A549 (cell line): ENCODE measurements at regions not wholly inside any gene's neighbourhood (a gene's known extent, or its start where the extent isn't known, plus 50 kb on each side); places are given as distances from the start of the nearest gene placed in this dataset.

Experiments used
- ATAC-seq, 2 experiments: fragments of 200-7000 bp in 1 of 2; fragments of >200 bp in 1 of 2; cut with Nextera tagmentation in 1 of 2; cut with Tn5 transposase in 1 of 2; 3 replicates each; pipeline versions ENCODE4 v1.8.0 to v1.9.1; 2018 to 2020; ENCODE audit warnings: mild to moderate bottlenecking in 1 of 2, moderate library complexity in 1 of 2
- CTCF ChIA-PET: fragments of 300-600 bp; sonication (Branson Sonifier 250); formaldehyde crosslinking; extraction: SDS; loops from one replicate; lab custom pipeline; 2021; ENCODE audit warnings: antibody characterized with exemption, inconsistent platforms; lab: Yijun Ruan, JAX
- POLR2A ChIA-PET: fragments of 350-600 bp; formaldehyde crosslinking; extraction: SDS; loops from one replicate; lab custom pipeline; 2021; ENCODE audit warnings: antibody characterized with exemption, inconsistent platforms; lab: Yijun Ruan, JAX
- DNase-seq, 2 experiments: peaks; one replicate each; pipeline versions ENCODE4 v3.0.0 to v3.0.0-alpha.2; 2011 to 2016; ENCODE audit warnings: low read depth in 1 of 2, low spot score in 1 of 2
- FAIRE-seq: peaks from 2 replicates; lab custom pipeline; 2011; peaks lifted over from hg19 to GRCh38; lab: Jason Lieb, UNC
- H3K27ac ChIP-seq, 2 experiments: fragments of >200 bp; sonication (Bioruptor Twin); formaldehyde crosslinking; 3 replicates each; pipeline ENCODE4 v1.5.1; 2016 to 2017
- H3K4me1 ChIP-seq: fragments of >200 bp; sonication (Bioruptor Twin); formaldehyde crosslinking; 3 replicates; pipeline ENCODE4 v1.6.1; 2016
- H3K4me2 ChIP-seq: fragments of >200 bp; sonication (Bioruptor Twin); formaldehyde crosslinking; 3 replicates; pipeline ENCODE4 v1.6.1; 2016
- H3K4me3 ChIP-seq: fragments of >200 bp; sonication (Bioruptor Twin); formaldehyde crosslinking; 3 replicates; pipeline ENCODE4 v1.5.1; 2016
- H3K9me3 ChIP-seq: fragments of >200 bp; sonication (Bioruptor Twin); formaldehyde crosslinking; 3 replicates; pipeline ENCODE4 v1.6.1; 2016
- CBX8 ChIP-seq: fragments of 200-600 bp; sonication (generic); IDR thresholded peaks from 2 replicates; pipeline ENCODE4 v1.6.1; 2016
- EHMT2 ChIP-seq: fragments of 200-600 bp; sonication (generic); IDR thresholded peaks from 2 replicates; pipeline ENCODE4 v1.6.1; 2016; ENCODE audit warnings: antibody characterized with exemption, low read depth, mild to moderate bottlenecking, moderate library complexity
- GATA3 ChIP-seq: IDR thresholded peaks from 2 replicates; pipeline ENCODE4 v1.6.1; 2012; ENCODE audit warnings: borderline replicate concordance
- HES2 ChIP-seq: fragments of >200 bp; sonication (Bioruptor Twin); formaldehyde crosslinking; IDR thresholded peaks from 2 replicates; pipeline ENCODE4 v1.6.1; 2016
- HEYL ChIP-seq: fragments of 250-450 bp; sonication (Bioruptor Pico); IDR thresholded peaks from 2 replicates; pipeline ENCODE4 v1.8.0; 2021; ENCODE audit warnings: mild to moderate bottlenecking, moderate library complexity
- HOXA7 ChIP-seq: fragments of 250-450 bp; sonication (Bioruptor Pico); IDR thresholded peaks from 2 replicates; pipeline ENCODE4 v1.5.0; 2020; ENCODE audit warnings: mild to moderate bottlenecking, moderate library complexity
- HOXB13 ChIP-seq: fragments of 250-450 bp; sonication (Bioruptor Pico); IDR thresholded peaks from 2 replicates; pipeline ENCODE4 v1.5.0; 2020; ENCODE audit warnings: low read depth, mild to moderate bottlenecking, moderate library complexity
- HOXB5 ChIP-seq: fragments of 250-450 bp; sonication (Bioruptor Pico); IDR thresholded peaks from 2 replicates; pipeline ENCODE4 v1.5.0; 2020; ENCODE audit warnings: mild to moderate bottlenecking, moderate library complexity
- JUNB ChIP-seq: fragments of >200 bp; sonication (Bioruptor Twin); formaldehyde crosslinking; IDR thresholded peaks from 2 replicates; pipeline ENCODE4 v1.6.1; 2016
- KDM5A ChIP-seq: fragments of 200-600 bp; sonication (generic); IDR thresholded peaks from 2 replicates; pipeline ENCODE4 v1.6.1; 2016; ENCODE audit warnings: antibody characterized with exemption, mild to moderate bottlenecking
- MYC ChIP-seq: IDR thresholded peaks from 2 replicates; pipeline ENCODE4 v1.6.1; 2012; ENCODE audit warnings: mild to moderate bottlenecking, inconsistent platforms, low read length, improper control_type of control experiment, borderline replicate concordance
- NFE2L2 ChIP-seq: fragments of 150-350 bp; conservative IDR thresholded peaks from 2 replicates; pipeline ENCODE4 v1.6.1; 2014; ENCODE audit warnings: low read length
- NPAS2 ChIP-seq: fragments of 250-450 bp; sonication (Bioruptor Pico); IDR thresholded peaks from 2 replicates; pipeline ENCODE4 v1.8.0; 2022; ENCODE audit warnings: mild to moderate bottlenecking, moderate library complexity, borderline replicate concordance
- NR3C1 ChIP-seq: fragments of >200 bp; sonication (Bioruptor Twin); formaldehyde crosslinking; IDR thresholded peaks from 3 replicates; pipeline ENCODE4 v1.6.1; 2017
- RCOR1 ChIP-seq: fragments of 150-350 bp; IDR thresholded peaks from 2 replicates; pipeline ENCODE4 v1.6.1; 2014; ENCODE audit warnings: antibody characterized with exemption, low read length, low read depth
- RFX5 ChIP-seq: fragments of 450-650 bp; IDR thresholded peaks from 2 replicates; pipeline ENCODE4 v1.7.1; 2014; ENCODE audit warnings: antibody characterized with exemption, mild to moderate bottlenecking, moderate library complexity
- TFCP2L1 ChIP-seq: fragments of 250-450 bp; sonication (Bioruptor Pico); IDR thresholded peaks from 2 replicates; pipeline ENCODE4 v1.5.0; 2021; ENCODE audit warnings: mild to moderate bottlenecking
- USF2 ChIP-seq: fragments of 450-650 bp; IDR thresholded peaks from 2 replicates; pipeline ENCODE4 v1.6.1; 2014; ENCODE audit warnings: antibody characterized with exemption
- ZC3H11A ChIP-seq: fragments of 450-650 bp; IDR thresholded peaks from 2 replicates; pipeline ENCODE4 v1.6.1; 2014; ENCODE audit warnings: antibody characterized with exemption, mild to moderate bottlenecking
- ZFP36 ChIP-seq: fragments of 450-650 bp; IDR thresholded peaks from 2 replicates; pipeline ENCODE4 v1.6.1; 2014; ENCODE audit warnings: borderline replicate concordance; ENCODE audit not compliant: partially characterized antibody
- ZNF302 ChIP-seq: fragments of 250-450 bp; sonication (Bioruptor Pico); IDR thresholded peaks from 2 replicates; pipeline ENCODE4 v1.9.0; 2021; ENCODE audit warnings: inconsistent platforms, mild to moderate bottlenecking, moderate library complexity
- ZSCAN20 ChIP-seq: fragments of 250-450 bp; sonication (Bioruptor Pico); IDR thresholded peaks from 2 replicates; pipeline ENCODE4 v1.8.0; 2022; ENCODE audit warnings: mild to moderate bottlenecking, moderate library complexity
- WGBS: methylation state at CpG from one replicate; pipeline ENCODE4 v1.1.6; 2017; ENCODE audit errors: missing lambda C conversion rate; 5-methylcytosine and 5-hydroxymethylcytosine counted together
- TF ChIP-seq, protein P1 (sequence below): fragments of >200 bp; sonication (Bioruptor Twin); formaldehyde crosslinking; IDR thresholded peaks from 3 replicates; pipeline ENCODE4 v1.6.1; 2016
- TF ChIP-seq, protein P2 (sequence below): fragments of 250-450 bp; sonication (Bioruptor Pico); IDR thresholded peaks from 2 replicates; pipeline ENCODE4 v1.5.0; 2021; ENCODE audit warnings: mild to moderate bottlenecking, moderate library complexity, borderline replicate concordance
- TF ChIP-seq, protein P3 (sequence below): fragments of 150-350 bp; IDR thresholded peaks from 2 replicates; pipeline ENCODE4 v1.6.1; 2014; ENCODE audit warnings: low read depth, mild to moderate bottlenecking, low read length
- TF ChIP-seq, protein P4 (sequence below): IDR thresholded peaks from 2 replicates; pipeline ENCODE4 v1.6.1; 2012

GRCh38 chr5:2388571-2388970 is 362.9 kb downstream of the IRX2 start:
- Histone ChIP-seq H3K27ac (no peak overlapping the region), H3K4me2 (no peak overlapping the region), H3K4me1 (no peaks in the 10 kb centered on the region), H3K9me3 (no peaks in the 10 kb centered on the region), H3K4me3 (no peak overlapping the region)
- POLR2A ChIA-PET = no interaction called here
- ATAC-seq = no peak
- CTCF ChIA-PET = interaction anchor here (0.5 kb wide), 1 partner anchor 1124 kb away, joined by 3 read pairs; no protein-coding TSS in a partner anchor
- no peak for FAIRE-seq
- TF ChIP-seq HOXB5 (CRISPR knock-in tag) = no peak
- no peak for TF ChIP-seq ZSCAN20 (CRISPR knock-in tag)
- TF ChIP-seq RCOR1 = no peak
- TF ChIP-seq NFE2L2 = no peak
- TF ChIP-seq, protein P1, sequence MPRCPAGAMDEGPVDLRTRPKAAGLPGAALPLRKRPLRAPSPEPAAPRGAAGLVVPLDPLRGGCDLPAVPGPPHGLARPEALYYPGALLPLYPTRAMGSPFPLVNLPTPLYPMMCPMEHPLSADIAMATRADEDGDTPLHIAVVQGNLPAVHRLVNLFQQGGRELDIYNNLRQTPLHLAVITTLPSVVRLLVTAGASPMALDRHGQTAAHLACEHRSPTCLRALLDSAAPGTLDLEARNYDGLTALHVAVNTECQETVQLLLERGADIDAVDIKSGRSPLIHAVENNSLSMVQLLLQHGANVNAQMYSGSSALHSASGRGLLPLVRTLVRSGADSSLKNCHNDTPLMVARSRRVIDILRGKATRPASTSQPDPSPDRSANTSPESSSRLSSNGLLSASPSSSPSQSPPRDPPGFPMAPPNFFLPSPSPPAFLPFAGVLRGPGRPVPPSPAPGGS = no peak
- no peak for TF ChIP-seq HOXA7 (CRISPR knock-in tag)
- TF ChIP-seq, protein P2, sequence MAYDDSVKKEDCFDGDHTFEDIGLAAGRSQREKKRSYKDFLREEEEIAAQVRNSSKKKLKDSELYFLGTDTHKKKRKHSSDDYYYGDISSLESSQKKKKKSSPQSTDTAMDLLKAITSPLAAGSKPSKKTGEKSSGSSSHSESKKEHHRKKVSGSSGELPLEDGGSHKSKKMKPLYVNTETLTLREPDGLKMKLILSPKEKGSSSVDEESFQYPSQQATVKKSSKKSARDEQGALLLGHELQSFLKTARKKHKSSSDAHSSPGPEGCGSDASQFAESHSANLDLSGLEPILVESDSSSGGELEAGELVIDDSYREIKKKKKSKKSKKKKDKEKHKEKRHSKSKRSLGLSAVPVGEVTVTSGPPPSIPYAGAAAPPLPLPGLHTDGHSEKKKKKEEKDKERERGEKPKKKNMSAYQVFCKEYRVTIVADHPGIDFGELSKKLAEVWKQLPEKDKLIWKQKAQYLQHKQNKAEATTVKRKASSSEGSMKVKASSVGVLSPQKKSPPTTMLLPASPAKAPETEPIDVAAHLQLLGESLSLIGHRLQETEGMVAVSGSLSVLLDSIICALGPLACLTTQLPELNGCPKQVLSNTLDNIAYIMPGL (CRISPR knock-in tag) = no peak
- TF ChIP-seq USF2 = no peak
- no peak for TF ChIP-seq HEYL (CRISPR knock-in tag)
- no peak for TF ChIP-seq CBX8
- TF ChIP-seq MYC = no peak
- no peak for TF ChIP-seq ZC3H11A
- TF ChIP-seq JUNB = no peak
- TF ChIP-seq KDM5A = no peak
- TF ChIP-seq, protein P3, sequence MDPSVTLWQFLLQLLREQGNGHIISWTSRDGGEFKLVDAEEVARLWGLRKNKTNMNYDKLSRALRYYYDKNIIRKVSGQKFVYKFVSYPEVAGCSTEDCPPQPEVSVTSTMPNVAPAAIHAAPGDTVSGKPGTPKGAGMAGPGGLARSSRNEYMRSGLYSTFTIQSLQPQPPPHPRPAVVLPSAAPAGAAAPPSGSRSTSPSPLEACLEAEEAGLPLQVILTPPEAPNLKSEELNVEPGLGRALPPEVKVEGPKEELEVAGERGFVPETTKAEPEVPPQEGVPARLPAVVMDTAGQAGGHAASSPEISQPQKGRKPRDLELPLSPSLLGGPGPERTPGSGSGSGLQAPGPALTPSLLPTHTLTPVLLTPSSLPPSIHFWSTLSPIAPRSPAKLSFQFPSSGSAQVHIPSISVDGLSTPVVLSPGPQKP = no peak
- no peak for TF ChIP-seq HOXB13
- no peak for TF ChIP-seq TFCP2L1 (CRISPR knock-in tag)
- TF ChIP-seq, protein P4, sequence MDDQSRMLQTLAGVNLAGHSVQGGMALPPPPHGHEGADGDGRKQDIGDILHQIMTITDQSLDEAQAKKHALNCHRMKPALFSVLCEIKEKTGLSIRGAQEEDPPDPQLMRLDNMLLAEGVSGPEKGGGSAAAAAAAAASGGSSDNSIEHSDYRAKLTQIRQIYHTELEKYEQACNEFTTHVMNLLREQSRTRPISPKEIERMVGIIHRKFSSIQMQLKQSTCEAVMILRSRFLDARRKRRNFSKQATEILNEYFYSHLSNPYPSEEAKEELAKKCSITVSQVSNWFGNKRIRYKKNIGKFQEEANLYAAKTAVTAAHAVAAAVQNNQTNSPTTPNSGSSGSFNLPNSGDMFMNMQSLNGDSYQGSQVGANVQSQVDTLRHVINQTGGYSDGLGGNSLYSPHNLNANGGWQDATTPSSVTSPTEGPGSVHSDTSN = no peak
- no peak for TF ChIP-seq HES2
- WGBS = 36% methylated on average over 2 of the region's 2 CpGs
- DNase-seq = no peak

GRCh38 chr5:2387634-2388325 is 363.7 kb downstream of the IRX2 start:
- Histone ChIP-seq H3K4me2 (no peak overlapping the region), H3K27ac (no peak overlapping the region), H3K4me3 (no peak overlapping the region), H3K4me1 (no peaks in the 10 kb centered on the region), H3K9me3 (no peaks in the 10 kb centered on the region)
- ChIA-PET POLR2A (no interaction called here), CTCF (interaction anchor here (0.5 kb wide), 1 partner anchor 1124 kb away, joined by 3 read pairs; no protein-coding TSS in a partner anchor)
- FAIRE-seq = no peak
- TF ChIP-seq EHMT2 (no peak), ZSCAN20 (CRISPR knock-in tag) (no peak), ZFP36 (no peak), ZNF302 (CRISPR knock-in tag) (no peak), NR3C1 (no peak), KDM5A (no peak), ZC3H11A (no peak), RFX5 (no peak), GATA3 (no peak), NPAS2 (CRISPR knock-in tag) (no peak)
- TF ChIP-seq, protein P3 = no peak
- TF ChIP-seq, protein P1 = no peak
- TF ChIP-seq, all 56 proteins: peak for 0
- ATAC-seq = no peak
- no peak for DNase-seq
- 45% methylated on average over 29 of the region's 29 CpGs for WGBS
